GM18507 (cell line): ENCODE measurements at regions not wholly inside any gene's neighbourhood (a gene's known extent, or its start where the extent isn't known, plus 50 kb on each side); places are given as distances from the start of the nearest gene placed in this dataset.
"Not testable (repeated sequence)": the region's sequence is repeated elsewhere in the genome, so short reads cannot be mapped to it uniquely, and the experiment has no call there.

ENCODE experiments used
- DNase-seq: peaks from one replicate; pipeline ENCODE4 v3.0.0; 2011; ENCODE audit warnings: low read depth; ENCODE audit not compliant: insufficient read length; ENCODE audit errors: extremely low spot score
- FAIRE-seq: peaks from 2 replicates; lab custom pipeline; 2011; peaks lifted over from hg19 to GRCh38; lab: Jason Lieb, UNC

DNA sequence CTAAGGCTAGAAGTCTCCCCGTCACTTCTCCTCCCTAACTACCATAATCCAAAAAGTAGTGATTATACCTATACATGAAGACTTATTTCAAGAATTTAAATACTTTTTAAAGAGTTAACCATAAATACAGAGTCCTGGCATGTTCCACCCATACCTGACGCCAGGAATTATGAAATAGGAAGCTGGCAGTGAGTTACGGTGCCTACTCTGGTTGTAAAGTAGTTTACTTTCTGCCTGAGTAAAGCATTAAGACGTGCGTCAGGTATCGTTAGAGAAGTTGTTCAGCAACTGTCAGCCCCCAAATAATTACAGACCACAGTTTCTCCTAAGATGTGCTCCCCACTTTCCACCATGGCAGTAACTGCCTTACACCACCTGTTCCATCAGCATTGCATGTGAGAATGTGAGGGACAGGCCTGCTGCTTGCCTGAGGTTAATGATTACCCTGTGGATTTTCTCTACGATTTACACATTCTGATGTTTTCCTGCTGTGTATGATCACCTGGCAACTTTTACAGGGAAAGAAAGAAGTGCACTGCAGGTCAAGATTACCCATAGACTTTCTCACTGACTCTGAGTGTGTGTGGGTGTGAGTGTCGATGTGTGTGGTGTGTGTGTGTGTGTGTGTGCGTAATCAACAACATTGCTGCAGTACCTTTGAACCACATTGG, 92.3 kb upstream of the SLC7A11 start:
- FAIRE-seq (no peak), DNase-seq (no peak)

- not testable (repeated sequence) for DNase-seq, FAIRE-seq
Observed at GRCh38 chr4:138332415-138332814, 90.3 kb upstream of the SLC7A11 start.

- FAIRE-seq (no peak), DNase-seq (no peak)
Observed at GRCh38 chr4:138330531-138330930, 88.4 kb upstream of the SLC7A11 start.

- DNase-seq (no peak), FAIRE-seq (no peak)
Observed at GRCh38 chr4:138329506-138330070, 87.4 kb upstream of the SLC7A11 start.

GRCh38 chr4:138327338-138327737, 85.2 kb upstream of the SLC7A11 start:
- DNase-seq (no peak), FAIRE-seq (no peak)

GRCh38 chr4:138320831-138321230, 78.7 kb upstream of the SLC7A11 start:
- DNase-seq = no peak
- no peak for FAIRE-seq

- no peak for FAIRE-seq
Observed at GRCh38 chr4:138320030-138320429, 77.9 kb upstream of the SLC7A11 start.

DNA sequence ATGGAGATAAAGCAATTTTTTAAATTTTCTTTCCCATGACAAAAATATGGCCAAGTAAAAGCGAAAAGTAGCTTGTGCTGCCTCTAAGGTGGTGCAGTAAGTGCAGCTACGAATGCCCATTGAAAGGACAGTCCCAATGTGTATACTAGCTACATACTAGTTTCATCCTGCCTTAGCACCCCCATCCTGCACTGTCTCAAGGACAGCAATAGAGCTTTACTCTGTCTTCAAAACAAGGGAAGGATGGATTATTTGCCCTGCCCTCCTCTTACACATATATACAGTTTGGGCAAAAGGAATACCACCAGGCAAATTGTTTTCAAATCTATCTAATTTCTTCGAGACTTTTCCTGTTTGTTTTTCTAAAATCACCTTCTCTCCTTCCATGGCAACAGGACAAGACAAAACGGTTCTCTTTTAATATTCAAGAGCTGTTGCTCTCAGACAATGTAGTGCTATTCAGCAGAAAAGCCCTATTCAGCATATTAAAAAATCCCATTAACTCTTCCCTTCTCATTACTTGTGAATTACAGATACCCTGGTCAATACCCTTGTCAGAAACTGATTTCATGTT, 75.1 kb upstream of the SLC7A11 start:
- FAIRE-seq = no peak
- DNase-seq = no peak

More at GRCh38 chr4:138320030-138320429, 77.9 kb upstream of the SLC7A11 start:
- DNase-seq = no peak

DNA sequence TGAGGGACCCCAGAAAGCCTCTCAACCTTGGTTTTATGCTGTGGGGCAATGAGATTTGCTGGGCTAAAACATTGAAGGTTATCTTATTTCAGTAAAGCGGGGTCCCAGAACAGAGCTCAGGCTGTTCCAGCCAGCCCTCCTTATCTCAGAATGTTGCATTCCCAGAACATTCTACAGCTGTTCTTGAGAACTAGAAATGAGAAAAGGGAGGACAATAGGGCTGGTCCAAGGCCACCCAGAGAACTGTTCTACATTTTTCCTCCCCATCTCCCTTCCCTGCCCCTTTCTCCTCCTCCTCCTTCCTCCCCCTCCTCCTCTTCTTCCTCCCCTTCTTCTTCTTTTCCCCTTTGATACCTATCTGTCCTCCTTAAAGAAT, 70.4 kb upstream of the SLC7A11 start:
- FAIRE-seq = no peak
- DNase-seq = no peak

DNA sequence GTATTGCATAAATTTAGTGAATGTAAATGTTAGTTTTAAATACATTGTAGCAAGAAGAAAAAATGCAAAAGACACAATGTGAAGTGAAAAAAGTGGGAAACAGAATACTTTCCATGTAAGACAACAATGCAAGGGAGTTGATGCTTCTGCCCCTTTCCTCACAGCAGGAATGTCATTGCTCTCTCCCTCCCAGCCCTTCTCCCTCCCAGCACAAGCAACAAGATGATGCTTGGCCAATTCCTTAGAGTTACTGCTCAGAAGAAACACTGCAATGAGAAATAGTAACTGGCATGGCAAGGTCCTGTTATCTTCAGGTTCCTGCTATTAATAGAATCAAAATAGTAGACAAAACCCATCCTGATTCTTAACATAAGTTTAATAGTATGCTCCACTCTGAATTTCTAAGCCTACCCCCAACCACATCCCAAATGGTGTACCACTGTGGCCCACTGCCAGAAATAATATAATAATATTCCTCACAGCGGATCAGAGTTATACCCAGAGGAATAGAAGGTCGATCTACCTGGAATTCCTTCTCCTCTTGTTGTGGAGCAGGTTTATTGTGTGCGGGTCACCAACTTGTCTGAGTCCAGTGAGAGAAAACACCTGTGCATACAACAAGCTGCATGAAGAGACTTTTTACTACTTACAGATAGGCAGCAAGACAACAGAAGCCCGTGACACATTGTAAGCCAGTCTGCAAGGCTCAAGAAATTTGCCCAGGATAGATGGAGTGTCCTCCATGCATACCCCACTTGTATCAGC, 69.8 kb upstream of the SLC7A11 start:
- FAIRE-seq (no peak), DNase-seq (no peak)

- DNase-seq (no peak), FAIRE-seq (no peak)
Observed at GRCh38 chr4:138310991-138311390, 68.8 kb upstream of the SLC7A11 start.

- no peak for DNase-seq
- FAIRE-seq = no peak
Observed at GRCh38 chr4:138310498-138310897, 68.3 kb upstream of the SLC7A11 start.

DNA sequence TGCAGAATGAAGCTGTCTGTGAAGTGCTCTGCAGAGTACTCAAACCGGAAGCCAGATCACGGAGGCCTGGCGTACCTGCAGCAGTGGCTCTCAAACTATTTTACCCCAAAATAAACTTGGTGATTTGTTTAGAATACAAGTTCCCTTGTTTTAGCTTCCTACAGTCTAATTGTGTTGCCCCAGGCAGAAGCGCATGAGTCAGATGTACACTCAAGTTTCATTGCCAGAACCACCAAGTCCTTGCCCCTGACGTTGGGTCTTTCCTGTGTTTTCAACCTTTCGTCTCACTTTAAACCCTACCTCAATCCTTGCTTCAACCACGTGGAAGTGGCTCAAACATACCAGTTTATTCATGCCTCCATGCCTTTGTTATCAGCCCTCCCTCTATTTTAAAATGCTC, 66.2 kb upstream of the SLC7A11 start:
- FAIRE-seq (no peak), DNase-seq (no peak)

GRCh38 chr4:138307319-138307718, 65.2 kb upstream of the SLC7A11 start:
- DNase-seq (no peak), FAIRE-seq (no peak)

DNA sequence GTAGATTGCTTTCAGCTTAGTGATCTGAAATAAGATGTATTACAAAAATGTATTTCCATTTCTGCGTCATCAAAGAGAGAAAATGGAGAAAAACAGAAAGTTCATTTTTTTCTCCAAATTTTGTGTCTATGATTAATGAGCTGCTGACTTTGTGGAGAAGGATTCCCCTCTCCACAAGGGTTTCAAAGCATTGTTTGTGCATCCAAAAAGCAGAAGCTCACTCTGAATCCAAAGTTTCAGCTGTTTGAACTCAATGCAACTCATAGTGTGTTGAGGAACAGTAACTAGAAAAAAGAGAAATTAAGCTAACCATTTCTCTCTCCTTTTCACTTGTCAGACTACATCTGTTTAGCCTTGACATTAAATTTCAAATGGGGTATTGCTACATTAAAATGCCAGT, 62.9 kb upstream of the SLC7A11 start:
- FAIRE-seq (no peak), DNase-seq (no peak)

GRCh38 chr4:138301536-138301935, 59.4 kb upstream of the SLC7A11 start:
- no peak for DNase-seq
- no peak for FAIRE-seq

GRCh38 chr4:138300616-138301015, 58.5 kb upstream of the SLC7A11 start:
- FAIRE-seq = no peak
- DNase-seq = no peak

DNA sequence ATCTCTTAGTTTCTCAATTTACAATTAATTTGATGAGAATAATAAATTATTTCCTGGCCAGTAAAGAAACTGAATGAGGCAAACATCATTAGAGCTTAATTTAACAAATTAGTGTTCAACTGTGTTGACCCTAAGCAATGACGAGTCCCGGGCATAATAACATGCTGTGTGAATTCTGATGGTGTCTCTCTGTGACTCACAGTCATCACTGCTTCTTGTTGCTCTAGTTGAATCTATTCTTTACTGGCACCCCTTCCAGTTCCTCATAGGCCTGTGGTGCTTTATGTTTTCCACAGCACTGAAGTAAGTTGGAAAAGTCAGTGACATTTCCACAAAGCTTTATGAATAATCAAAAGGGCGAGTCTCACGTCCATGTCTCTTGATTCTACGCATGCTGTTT, 57.7 kb upstream of the SLC7A11 start:
- DNase-seq (no peak), FAIRE-seq (no peak)

GRCh38 chr4:138298866-138299265, 56.7 kb upstream of the SLC7A11 start:
- no peak for FAIRE-seq
- DNase-seq = no peak

DNA sequence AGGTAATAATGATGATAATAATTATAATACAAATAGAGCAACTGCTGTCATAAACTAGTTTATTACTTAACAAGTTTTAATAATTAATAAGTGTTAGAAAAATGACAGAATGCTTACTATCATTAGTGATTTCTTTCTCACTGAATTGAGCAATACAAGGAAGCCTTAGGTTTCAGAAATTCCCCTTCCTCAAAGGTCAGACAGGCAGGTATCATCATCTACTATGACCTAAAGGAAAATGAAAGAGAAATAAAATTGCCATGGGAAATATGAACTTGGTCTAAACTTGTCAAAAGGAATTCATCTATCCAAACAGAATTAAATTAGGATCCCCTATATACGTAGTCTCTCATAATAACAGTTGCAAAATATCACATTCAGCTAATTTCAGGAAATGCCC, 56.3 kb upstream of the SLC7A11 start:
- FAIRE-seq = no peak
- no peak for DNase-seq
